ENCODE measurements at regions not wholly inside any gene's neighbourhood (a gene's known extent, or its start where the extent isn't known, plus 50 kb on each side); places are given as distances from the start of the nearest gene placed in this dataset.

DNA sequence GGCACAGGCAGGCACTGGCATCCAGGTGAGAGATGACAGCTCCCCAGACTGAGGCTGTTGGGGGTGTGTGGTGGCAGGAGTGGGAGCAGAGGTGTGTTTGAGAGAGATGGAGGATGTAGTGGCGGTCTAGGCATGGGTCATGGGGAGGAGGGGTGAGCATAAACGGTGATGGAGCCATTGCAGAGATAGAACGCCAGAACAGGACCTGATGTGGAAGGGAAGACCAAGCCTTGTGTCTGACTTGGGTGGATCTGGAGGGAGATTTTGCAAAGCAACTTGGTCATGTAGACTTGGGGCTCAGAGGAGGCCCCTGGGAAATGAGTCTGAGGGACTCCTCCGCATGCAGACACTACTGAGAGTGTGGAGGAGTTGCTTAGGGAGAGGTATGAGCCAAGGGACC is 50.0 kb upstream of the CLDN5 start:
- no peak for DNase-seq

DNA sequence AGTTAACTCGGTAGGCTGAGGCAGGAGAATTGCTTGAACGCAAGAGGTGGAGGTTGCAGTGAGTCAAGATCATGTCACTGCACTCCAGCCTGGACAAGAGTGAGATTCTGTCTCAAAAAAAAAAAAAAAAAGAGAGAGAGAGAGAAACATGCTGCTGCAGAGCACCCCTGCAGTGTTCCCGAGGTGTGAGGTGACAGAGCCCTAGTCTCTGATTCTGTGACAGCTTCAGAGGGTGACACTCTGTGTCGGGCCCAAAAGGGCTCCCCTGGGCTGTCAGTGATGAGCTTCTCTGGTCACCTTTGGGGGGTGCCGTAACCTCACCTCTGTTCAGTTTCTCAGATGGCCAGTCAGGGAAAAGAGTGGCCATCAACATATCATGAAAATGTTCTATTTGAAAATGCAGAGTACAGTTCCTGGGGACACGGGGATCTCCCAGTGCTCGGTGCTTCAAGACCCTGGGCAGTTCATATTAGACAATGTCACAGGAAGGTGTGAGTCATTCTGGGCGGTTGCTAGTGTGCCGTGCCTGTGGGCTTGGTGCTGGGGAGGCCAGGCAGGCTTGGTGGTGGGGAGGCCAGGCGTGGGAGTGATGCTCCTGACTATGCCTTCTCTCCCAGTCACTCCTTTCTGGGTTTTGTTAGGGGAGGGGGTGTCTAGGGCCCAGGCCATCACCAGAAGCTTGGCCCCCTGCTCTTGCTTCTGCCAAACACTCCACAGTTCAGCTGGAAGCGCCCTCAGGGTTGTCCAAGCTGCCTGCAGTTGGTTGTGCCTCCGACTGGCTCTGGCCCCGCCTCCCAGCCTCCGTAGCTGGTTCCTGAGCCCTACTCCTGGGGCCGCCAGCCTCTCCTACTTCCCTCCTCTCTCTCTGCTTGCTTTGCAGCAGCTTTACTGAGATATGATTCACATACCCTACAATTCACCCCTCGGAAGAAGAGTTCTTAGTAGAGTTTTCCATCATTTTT is 52.5 kb upstream of the CLDN5 start:
- no peak for DNase-seq

DNA sequence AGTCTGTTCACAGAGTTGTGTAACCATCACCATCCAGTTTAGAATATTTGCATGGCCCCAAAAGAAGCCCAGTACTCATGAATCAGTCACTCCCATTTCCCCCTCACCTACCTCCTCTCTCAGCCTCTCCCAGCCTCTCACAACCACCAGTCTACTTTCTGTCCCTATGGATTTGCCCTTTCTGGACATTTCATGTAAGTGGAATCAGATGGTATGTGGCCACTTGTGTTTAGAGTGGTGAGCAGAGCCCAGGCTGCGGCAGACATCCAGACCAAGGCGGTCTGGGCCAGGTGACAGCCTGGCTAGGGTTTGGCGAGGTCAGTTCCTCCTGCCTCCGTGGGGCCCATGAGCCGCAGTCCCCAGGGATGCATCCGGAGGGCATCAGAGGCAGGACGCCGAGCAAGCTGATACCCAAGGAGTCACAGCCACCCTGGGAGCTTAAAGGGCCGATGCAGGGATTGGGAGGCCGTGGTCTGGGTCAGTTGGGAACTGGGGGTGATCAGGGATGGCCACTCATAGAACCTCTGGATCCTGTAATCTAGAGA is 53.3 kb upstream of the CLDN5 start:
- DNase-seq: no peak

DNA sequence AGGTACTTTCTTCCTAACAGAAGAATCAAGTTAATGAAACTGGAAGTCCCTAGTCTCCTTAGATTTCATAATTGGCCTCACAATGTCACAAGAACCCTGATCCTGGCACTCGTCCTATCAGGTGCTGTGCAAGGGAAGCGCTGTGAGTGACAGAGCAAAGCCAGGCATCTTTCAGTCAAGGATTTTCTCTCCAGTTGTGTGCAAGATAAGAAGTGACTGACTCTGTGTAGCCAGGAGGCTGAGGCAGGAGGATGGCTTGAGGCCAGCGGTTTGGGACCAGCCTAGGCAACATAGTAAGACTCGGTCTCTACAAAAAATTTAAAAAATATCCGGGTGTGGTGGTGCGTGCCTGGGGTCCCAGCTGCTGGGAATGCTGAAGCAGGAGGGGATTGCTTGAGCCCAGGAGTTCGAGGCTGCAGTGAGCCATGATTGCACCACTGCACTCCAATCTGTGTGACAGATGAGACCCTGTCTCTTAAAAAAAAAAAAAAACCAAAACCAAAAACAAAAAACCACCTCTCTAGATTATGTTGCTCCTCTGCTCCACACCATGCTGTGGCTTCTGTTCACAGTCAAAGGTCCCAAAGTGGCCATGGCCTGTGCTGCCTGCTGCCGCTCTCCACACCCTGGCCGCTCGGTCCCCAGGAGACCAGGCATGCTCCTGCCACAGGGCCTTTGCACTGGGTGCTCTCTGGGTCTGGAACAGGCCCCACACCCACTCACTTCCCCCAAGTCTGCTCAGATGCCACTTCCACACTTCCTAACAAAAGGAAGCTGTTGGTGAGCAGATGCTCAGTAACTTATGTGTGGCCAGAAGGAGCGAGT is 54.2 kb upstream of the CLDN5 start:
- no peak for DNase-seq

DNA sequence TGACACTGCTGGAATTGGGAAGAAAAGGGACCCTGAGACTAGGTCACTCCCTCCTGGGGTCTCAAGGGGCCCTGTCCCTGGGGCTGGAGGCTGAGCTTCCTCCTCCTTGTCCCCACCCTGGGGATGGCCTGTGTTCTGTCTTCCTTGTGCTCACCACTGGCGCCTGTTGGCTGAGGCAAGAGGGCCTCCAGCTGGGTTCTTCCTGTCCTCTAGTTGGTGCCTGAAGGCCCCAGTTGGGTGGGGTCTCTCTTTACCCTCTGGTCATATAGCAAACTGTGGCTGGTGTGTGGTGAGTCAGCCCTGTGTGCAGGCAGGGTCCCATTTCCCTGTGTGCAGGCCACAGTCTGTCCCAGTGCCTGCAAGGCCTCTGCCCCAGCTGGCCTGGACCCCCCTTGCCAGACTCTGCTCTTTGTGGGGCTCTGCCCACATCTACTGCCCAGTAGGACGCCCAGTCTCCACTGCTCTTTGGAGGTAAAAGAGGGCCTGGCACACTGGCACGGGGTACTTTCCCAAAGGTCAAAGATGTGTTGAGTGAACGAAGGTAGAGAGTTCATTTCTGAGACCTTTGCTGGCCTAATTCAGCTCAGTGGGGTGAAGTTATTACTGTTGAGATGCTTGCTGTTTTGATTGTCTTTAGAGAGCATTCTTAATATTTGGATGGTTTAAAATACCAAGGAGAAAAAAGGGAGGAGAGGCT is 55.1 kb upstream of the CLDN5 start:
- no peak for DNase-seq

DNA sequence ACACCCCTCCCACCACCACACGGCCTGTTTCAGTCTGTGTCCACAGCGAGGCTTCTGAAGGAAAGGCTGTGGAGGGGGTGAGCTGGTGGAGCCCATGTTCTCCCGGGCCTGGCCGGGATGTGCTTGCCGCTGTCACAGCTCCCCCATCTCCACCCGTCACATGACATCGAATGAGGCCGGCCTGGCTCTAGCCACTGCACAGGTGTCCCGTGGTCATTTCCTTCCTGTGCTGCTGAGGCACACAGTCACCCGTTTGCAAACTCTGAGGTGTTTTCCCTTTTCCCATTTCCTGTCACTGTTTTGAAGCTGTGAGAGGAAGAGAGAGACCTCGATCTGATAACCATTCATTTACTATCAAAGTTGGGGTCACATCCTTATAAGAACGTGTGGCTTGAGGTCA is 55.7 kb upstream of the CLDN5 start:
- no peak for DNase-seq

DNA sequence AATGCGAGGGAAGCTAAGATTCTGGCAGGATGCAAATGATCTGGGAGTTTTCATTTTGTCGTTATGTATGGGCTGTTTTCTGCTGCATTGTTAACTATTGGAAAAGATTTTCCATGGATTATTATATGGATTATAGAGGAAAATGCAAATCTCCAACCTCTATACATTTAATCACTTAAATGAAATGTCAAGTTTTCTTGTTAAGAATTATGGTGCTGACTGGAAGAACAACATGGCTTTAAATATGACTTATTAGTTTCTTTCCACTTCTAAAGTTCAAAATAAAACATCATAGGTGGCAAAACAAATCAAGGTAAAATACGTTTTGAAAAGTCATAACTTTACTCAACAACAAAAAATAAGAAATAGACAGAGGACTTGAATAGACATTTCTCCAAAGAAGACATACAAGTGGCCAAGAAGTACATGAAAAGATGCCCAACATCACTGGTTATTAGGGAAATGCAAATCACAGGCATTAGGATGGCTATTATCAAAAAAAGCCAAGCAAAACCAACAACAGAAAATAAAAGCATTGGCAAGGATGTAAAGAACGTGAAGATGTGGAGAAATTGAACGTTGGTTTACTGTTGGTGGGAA is 56.2 kb upstream of the CLDN5 start:
- DNase-seq: no peak

DNA sequence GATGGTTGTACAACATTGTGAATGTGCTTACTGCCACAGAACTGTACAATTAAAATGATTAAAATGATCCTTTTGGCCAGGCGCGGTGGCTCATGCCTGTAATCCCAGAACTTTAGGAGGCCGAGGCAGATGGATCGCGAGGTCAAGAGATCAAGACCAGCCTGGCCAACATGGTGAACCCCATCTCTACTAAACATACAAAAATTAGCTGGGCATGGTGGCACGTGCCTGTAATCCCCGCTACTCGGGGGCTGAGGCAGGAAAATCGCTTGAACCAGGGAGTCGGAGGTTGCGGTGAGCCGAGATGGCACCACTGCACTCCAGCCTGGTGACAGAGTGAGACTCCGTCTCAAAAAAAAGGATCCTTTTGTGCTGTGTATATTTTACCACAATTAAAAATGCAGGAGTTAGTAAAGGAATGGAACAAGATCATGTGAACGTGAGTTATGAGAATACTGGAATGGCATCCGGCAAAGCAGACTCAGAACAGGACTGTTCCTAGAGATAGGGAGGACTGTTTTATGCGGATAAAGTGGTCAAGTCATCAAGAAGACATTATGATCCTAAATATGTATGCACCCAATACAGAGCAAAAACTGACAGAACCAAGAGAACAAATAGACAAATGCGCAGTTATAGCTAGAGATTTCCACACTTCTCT is 58.0 kb upstream of the CLDN5 start:
- DNase-seq: no peak

DNA sequence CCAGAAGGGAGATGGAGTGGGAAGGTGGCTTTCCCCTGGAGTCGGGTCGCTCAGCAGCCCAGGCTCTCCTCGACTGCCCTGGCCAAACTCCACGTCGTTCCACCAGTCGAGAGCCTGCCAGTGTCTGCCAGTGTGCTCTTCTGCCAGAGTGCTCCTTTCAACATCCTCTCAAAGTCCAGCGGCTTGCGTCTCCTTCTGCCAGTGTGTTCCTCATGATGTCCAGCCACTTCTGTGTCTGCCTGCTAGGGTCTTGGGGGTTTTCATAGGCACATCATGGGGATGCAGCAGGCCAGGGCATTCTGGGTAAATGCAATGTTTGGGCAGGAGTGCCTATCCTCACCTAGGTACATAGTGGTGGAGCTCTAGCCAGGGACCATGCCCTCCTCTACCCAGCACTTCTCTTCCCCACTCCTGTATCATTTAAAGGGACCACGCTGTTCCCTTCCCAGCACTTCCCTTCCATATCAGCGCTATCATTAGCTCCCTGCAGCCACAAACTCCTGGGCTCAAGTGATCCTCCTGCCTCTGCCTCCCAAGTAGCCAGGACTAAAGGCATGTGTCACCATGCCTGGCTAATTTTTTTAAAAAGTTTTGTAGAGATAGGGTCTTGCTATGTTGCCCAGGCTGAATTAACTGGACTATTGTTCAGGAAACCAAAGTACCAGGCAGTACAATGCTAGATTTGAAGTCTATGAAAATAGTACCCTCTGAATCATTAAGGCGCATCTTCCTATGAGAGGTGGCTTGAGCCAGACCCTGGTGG is 62.9 kb upstream of the CLDN5 start:
- DNase-seq: no peak

DNA sequence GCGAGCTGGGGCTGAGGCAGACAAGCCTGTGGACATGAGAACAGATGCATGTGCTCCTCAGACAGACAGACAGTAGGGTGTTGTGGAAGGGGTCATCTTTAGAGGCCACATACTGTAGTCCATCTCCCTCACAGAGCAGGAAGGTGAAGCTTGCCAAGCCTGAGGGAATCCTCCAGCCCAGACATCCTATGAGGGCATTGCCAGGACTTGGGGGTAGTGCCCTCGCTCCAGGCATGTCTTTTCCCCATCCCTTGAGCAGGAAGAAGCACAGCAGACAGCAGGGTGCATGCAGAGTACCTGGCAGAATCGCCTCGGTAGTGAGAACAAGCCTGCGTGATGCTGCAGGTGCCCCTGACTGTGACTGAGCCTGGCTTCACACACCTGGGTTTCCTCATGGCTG is 66.5 kb upstream of the CLDN5 start:
- no peak for DNase-seq

DNA sequence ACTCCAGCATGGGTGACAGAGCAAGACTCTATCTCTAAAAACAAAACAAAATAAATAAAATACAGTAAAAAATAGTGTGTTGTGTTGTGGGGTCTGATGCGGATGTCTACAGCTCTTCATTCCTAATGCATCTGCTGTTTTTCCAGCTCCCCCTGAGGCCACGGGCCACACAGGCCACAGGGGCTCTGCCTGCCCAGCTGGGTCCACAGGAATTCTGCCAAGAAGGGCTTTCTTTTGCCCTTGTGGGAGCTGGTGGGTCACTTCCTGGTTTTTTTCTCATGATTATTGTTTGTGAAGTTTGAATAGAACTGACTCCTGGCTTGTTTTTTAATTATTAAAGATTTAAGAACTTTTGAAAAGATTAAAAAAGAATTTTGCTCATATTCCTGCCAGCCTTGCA is 67.4 kb upstream of the CLDN5 start:
- DNase-seq: no peak

DNA sequence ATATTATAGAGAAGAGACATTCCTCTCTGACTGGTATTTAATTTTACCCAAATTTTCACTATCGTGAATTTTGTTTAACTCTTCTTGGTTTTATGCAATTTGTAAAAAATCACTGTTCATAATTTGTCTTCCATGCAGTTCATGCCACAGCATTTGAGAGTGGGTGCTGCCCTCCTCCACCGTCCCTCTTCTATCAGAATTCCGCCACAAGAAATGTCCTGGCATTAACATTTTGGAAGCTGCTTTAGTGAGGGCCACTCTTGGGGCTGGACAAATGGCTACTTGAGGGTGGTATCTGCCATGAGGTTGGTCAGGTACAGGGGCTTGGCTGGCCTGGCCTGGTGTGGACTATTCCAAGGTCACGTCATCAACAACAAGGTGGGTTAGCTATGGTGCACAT is 68.3 kb upstream of the CLDN5 start:
- DNase-seq: no peak

DNA sequence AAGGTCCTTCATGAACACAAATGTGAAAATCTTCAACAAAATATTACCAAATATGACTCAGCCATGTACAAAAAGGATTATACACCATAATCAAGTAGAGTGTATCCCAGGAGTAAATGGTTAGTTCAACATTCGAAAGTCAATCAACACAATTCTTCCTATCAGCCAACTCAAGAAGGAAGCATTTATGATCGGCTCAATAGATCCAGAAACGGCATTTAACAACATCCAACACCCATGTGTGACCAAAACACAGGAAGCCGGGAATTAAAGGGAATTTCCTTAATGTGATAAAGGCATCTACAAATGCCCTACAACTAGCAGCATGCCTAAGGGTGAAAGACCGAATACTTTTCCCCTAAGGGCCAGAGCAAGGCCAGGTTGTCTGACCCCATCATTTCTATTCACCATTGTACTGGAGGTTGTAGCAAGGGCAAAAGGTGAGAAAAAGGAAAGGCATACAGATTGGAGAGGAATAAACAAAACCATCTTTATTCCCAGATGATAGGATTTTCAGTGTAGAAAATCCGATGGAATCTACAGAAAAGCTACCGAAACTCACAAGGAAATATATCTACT is 69.9 kb upstream of the CLDN5 start:
- DNase-seq: no peak

DNA sequence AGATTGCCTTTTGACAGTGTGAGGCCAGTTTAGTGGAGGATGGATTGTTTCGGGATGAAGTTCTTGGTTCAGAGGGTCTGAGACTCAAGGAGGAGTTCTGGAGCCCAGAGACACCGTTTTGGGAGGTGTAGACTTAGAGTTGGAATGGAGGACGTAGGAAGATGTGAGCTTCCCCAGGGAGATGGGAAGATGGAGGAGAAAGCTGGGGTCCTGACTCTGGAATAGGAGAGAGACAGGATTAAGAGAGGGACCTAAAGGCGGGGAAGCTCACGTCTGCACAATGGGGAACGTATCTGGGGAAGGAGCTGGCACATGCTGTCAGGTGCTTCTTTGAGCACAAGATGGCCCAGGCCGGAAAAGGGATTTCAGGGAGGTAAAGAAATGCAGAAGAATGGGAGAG is 71.3 kb upstream of the CLDN5 start:
- no peak for DNase-seq

DNA sequence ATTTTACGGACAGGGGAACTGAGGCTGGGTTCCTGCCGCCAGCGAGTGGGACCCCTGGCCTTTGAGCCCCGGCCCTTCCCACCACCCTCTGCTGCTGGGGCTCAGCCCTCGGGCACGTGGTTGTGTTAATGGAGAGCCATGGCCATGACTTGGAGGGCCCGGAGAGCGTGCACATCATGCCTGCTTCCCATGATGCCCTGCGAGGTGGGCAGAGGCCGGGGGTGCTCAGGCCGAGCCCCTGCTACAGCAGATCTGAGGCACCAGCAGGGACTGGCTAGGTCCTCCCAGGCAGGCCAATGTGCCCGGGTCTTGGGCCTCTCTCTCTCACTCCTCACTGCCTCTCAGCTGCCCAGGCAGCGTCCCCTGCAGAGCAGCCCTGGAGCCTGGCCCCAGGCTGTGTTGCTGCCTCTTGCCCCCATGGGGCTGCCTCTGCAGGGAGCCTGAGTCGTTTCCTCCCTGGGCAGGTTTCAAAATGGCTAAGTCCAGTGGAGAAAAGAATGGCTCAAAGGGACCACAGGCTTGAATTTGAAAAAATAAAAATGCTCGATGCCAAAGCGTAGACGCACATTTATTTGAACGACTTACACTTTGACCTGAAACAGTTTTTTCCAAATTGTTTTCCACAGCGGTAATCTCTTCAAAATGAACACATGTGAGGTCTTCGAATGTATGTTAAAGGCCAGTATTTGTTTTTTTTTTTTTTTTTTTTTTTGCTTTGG is 72.6 kb upstream of the CLDN5 start:
- DNase-seq: no peak

DNA sequence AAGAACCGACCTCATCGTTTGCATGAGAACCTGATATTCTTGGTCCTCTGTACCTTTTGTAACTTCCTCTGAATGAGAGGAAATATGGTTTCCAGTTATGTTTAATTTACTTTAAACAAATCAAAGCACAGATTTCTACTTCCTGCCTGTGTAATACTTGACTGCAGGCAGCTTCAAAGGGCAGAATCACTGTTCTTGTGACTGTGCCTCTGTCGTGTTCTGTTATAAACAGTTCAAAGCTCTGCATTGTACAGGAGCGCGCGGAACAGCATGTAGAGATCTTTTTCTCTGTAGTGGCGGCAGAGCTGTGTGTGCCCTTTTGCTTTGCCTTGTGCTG is 73.2 kb upstream of the CLDN5 start:
- DNase-seq: no peak

DNA sequence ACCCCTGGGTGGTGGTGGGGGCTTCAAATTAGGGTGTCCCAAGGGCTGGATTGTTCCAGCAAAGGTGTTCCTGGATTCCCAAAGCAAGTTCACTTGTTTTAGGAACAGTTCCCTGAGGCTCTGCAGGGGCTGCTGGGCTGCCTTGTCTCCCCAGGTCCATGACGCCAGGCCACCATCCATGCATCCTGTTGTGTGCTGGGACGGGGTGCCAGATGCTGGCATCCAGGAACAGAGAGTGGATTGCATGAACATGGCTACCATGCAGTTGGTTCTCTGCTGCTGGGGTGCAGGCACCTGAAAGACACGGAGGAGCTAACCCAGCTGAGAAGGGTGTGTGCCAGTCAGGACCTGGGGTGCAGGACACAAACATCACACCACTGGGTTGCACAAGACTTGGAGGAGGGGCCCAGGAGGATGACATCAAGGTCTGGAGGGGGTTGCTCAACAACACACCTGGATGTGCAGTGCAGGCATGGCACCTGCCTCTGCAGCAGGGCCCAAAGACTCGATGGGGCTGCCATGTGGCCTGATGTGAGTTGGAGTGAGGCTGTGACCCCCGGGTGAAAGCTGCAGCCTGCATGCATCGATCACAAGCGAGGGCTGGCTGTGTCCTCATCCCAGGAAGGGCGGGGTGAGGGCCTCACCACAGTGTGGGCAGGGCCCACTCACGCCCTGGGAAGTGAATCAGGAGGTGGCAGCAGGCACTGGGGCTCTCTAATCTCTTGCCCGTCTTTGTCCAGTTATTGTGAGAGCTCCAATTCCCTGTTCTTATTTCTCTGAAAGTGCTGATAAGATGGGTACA is 74.0 kb upstream of the CLDN5 start:
- no peak for DNase-seq

DNA sequence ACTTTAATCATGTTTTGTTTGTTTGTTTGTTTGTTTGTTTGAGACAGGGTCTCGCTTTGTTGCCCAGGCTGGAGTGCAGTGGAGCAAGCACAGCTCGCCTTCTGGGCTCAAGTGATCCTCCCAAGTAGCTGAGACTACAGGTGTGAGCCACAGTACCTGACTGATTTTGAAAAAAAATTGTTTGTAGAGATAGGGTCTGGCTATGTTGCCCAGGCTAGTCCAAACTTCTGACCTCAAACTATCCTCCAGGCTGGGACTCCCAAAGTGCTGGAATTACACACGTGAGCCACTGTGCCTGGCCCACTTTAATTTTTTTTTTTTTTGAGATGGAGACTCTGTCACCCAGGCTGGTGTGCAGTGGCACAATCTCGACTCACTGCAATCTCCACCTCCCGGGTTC is 74.8 kb upstream of the CLDN5 start:
- no peak for DNase-seq

DNA sequence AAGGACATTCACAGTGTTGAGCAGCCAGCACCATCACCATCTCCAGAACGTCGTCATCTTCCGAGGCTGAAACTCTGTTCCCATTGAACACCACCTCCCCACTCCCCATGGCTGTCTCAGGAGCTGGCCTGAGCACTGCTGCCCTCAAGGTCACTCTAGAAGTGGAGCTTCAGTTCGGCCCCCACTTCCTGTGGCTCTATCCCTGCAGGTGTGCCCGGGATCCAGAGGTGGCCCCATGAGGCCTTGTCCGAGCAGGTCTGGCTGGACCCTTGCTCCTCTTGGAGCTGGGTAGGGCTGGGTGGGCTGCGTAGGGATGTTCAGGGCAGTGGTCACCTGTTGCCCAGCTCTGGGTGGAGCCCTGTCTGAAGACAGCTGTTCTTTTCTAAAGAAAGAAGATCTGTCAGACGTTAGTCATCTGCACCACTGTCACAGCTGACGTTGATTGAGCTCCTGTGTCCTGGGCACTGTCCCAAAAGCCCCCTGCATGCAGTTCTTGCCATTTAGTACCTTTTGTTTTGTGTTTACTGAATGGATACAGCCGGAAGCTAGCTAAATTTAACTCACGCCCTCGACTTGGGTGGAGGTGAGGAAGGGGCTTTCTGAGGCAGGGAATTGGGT is 75.5 kb upstream of the CLDN5 start:
- no peak for DNase-seq

Measured in NCI-H446 (cell line).